ENCODE measurements at regions not wholly inside any gene's neighbourhood (a gene's known extent, or its start where the extent isn't known, plus 50 kb on each side); places are given as distances from the start of the nearest gene placed in this dataset.
"Not testable (repeated sequence)": the region's sequence is repeated elsewhere in the genome, so short reads cannot be mapped to it uniquely, and the experiment has no call there.

DNA sequence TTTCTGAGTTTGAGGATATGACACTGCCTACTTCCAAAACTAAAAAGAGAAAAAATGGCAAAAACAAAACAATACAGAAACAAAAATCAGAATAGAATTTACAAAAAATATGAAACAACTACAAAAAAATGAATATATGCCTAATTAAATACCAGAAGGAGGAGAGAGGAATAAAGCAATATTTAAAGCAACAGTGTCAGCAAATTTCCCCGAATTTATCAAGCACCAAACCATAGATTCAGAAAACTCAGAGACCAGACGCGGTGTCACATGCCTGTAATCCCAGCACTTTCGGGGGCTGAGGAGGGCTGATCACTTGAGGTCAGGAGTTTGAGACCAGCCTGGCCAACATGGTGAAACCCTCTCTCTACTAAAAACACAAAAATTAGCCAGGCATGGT, 1360.9 kb downstream of the SI start:
- H3K9me3 ChIP-seq (ENCODE audit: control insufficient read depth in 2 of 2, low read length in 2 of 2), result peaks cover 2 to 8% of the 10 kb centered on the region in 2 experiments
- H3K27me3 Mint-ChIP-seq, result no peaks in the 10 kb centered on the region
- H3K4me1 Mint-ChIP-seq, result no peaks in the 10 kb centered on the region
- no peak overlapping the region for H3K27ac Mint-ChIP-seq
- DNase-seq (no peak), ATAC-seq (ENCODE audit: low read depth in 2 of 2) (no peak)
- no peak overlapping the region for H3K4me3 Mint-ChIP-seq
- no peak overlapping the region for H3K27ac ChIP-seq (ENCODE audit: insufficient read depth, low read length, poor library complexity, severe bottlenecking)
- no peaks in the 10 kb centered on the region for H3K36me3 ChIP-seq (ENCODE audit: control insufficient read depth, insufficient read depth, low read length)
- no peaks in the 10 kb centered on the region for H3K36me3 Mint-ChIP-seq
- H3K4me1 ChIP-seq (ENCODE audit: control insufficient read depth, insufficient read depth, low read length, poor library complexity, severe bottlenecking), result no peaks in the 10 kb centered on the region
- peaks cover 0 to 26% (median 9%) of the 10 kb centered on the region in 7 donors for H3K9me3 Mint-ChIP-seq
- no peaks in the 10 kb centered on the region for H3K27me3 ChIP-seq (ENCODE audit: control insufficient read depth, insufficient read depth, low read length)
- H3K4me3 ChIP-seq (ENCODE audit: low read depth, low read length), result no peak overlapping the region

GRCh38 chr3:163708428-163708827, 1369.9 kb downstream of the SI start:
- Histone ChIP-seq H3K4me3 (ENCODE audit: low read depth, low read length) (no peak overlapping the region), H3K27ac (ENCODE audit: insufficient read depth, low read length, poor library complexity, severe bottlenecking) (no peak overlapping the region), H3K27me3 (ENCODE audit: control insufficient read depth, insufficient read depth, low read length) (no peaks in the 10 kb centered on the region), H3K36me3 (ENCODE audit: control insufficient read depth, insufficient read depth, low read length) (no peaks in the 10 kb centered on the region), H3K9me3 (ENCODE audit: control insufficient read depth in 2 of 2, low read length in 2 of 2) (peaks cover 2% of the 10 kb centered on the region in 2 experiments), H3K4me1 (ENCODE audit: control insufficient read depth, insufficient read depth, low read length, poor library complexity, severe bottlenecking) (no peaks in the 10 kb centered on the region)
- Mint-ChIP-seq H3K4me3 (no peak overlapping the region), H3K9me3 (peaks cover 4 to 13% (median 7%) of the 10 kb centered on the region in 7 donors), H3K4me1 (no peaks in the 10 kb centered on the region), H3K27ac (no peak overlapping the region), H3K36me3 (no peaks in the 10 kb centered on the region), H3K27me3 (no peaks in the 10 kb centered on the region)
- DNase-seq (no peak), ATAC-seq (ENCODE audit: low read depth in 2 of 2) (no peak)

DNA sequence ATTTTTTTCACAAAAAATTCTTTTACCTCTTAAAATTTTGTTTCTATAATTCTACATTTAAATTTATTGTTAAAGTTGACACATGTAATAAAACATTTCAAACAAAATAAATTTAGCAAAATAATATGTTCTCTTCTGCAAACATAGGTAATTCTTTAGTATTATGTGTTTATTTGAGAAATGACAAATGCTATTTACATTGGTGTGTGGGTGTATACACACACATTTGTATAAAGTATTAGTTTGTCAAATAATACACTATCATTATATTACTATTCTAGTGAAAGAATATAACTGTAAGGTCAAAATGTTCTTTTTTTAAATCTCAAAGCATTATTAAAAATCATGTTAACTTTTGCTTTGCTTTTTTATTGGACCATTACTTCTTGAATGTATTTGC, 1370.6 kb downstream of the SI start:
- Mint-ChIP-seq H3K27ac (no peak overlapping the region), H3K27me3 (no peaks in the 10 kb centered on the region), H3K4me1 (no peaks in the 10 kb centered on the region), H3K36me3 (no peaks in the 10 kb centered on the region), H3K9me3 (peaks cover 4 to 13% (median 7%) of the 10 kb centered on the region in 7 donors), H3K4me3 (no peak overlapping the region)
- no peaks in the 10 kb centered on the region for H3K4me1 ChIP-seq (ENCODE audit: control insufficient read depth, insufficient read depth, low read length, poor library complexity, severe bottlenecking)
- ATAC-seq (ENCODE audit: low read depth in 2 of 2) (no peak), DNase-seq (no peak)
- no peaks in the 10 kb centered on the region for H3K36me3 ChIP-seq (ENCODE audit: control insufficient read depth, insufficient read depth, low read length)
- H3K27ac ChIP-seq (ENCODE audit: insufficient read depth, low read length, poor library complexity, severe bottlenecking), result no peak overlapping the region
- no peak overlapping the region for H3K4me3 ChIP-seq (ENCODE audit: low read depth, low read length)
- peaks cover 0 to 2% of the 10 kb centered on the region in 2 experiments for H3K9me3 ChIP-seq (ENCODE audit: control insufficient read depth in 2 of 2, low read length in 2 of 2)
- H3K27me3 ChIP-seq (ENCODE audit: control insufficient read depth, insufficient read depth, low read length), result no peaks in the 10 kb centered on the region

- not testable (repeated sequence) for H3K4me3 ChIP-seq (ENCODE audit: low read depth, low read length); H3K36me3 Mint-ChIP-seq; H3K4me1 Mint-ChIP-seq; ATAC-seq (ENCODE audit: low read depth in 2 of 2); DNase-seq; H3K27ac ChIP-seq (ENCODE audit: insufficient read depth, low read length, poor library complexity, severe bottlenecking); H3K4me3 Mint-ChIP-seq; H3K4me1 ChIP-seq (ENCODE audit: control insufficient read depth, insufficient read depth, low read length, poor library complexity, severe bottlenecking); H3K36me3 ChIP-seq (ENCODE audit: control insufficient read depth, insufficient read depth, low read length); H3K27ac Mint-ChIP-seq; H3K9me3 ChIP-seq (ENCODE audit: control insufficient read depth in 2 of 2, low read length in 2 of 2); H3K27me3 ChIP-seq (ENCODE audit: control insufficient read depth, insufficient read depth, low read length); H3K27me3 Mint-ChIP-seq
- peaks cover 3 to 26% (median 13%) of the 10 kb centered on the region in 7 donors for H3K9me3 Mint-ChIP-seq
These were observed 1380.1 kb downstream of the SI start for GRCh38 chr3:163698221-163698620.

DNA sequence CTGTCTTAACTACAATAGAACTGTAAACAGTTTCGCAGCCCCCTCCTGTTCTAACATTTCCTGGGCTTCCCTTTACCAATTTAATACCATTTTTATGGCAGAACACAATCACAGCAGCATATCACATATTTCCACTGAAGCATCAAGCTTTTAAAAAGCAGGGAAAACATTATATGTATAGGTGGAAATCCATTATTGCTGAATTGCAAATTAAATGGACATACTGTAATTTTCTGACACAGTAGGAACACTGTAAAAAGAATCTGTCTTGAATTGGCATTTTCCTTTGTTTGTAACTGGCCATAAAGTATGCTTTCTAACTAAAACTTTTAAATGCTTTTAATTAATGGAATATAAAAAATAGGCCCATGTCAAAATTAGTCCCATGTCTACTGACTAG, 1385.8 kb downstream of the SI start:
- Histone ChIP-seq H3K4me3 (ENCODE audit: low read depth, low read length) (no peak overlapping the region), H3K36me3 (ENCODE audit: control insufficient read depth, insufficient read depth, low read length) (no peaks in the 10 kb centered on the region), H3K9me3 (ENCODE audit: control insufficient read depth in 2 of 2, low read length in 2 of 2) (peaks cover 5 to 12% of the 10 kb centered on the region in 2 experiments), H3K27ac (ENCODE audit: insufficient read depth, low read length, poor library complexity, severe bottlenecking) (no peak overlapping the region), H3K27me3 (ENCODE audit: control insufficient read depth, insufficient read depth, low read length) (no peaks in the 10 kb centered on the region), H3K4me1 (ENCODE audit: control insufficient read depth, insufficient read depth, low read length, poor library complexity, severe bottlenecking) (no peaks in the 10 kb centered on the region)
- Mint-ChIP-seq H3K27me3 (no peaks in the 10 kb centered on the region), H3K4me3 (no peak overlapping the region), H3K9me3 (peaks cover 0 to 19% (median 13%) of the 10 kb centered on the region in 7 donors), H3K4me1 (no peaks in the 10 kb centered on the region), H3K27ac (no peak overlapping the region), H3K36me3 (no peaks in the 10 kb centered on the region)
- ATAC-seq (ENCODE audit: low read depth in 2 of 2) (no peak), DNase-seq (no peak)

GRCh38 chr3:163684651-163685050, 1393.6 kb downstream of the SI start:
- Histone ChIP-seq H3K27me3 (ENCODE audit: control insufficient read depth, insufficient read depth, low read length) (no peaks in the 10 kb centered on the region), H3K9me3 (ENCODE audit: control insufficient read depth in 2 of 2, low read length in 2 of 2) (peaks cover 3 to 7% of the 10 kb centered on the region in 2 experiments), H3K36me3 (ENCODE audit: control insufficient read depth, insufficient read depth, low read length) (no peaks in the 10 kb centered on the region), H3K4me3 (ENCODE audit: low read depth, low read length) (no peak overlapping the region), H3K4me1 (ENCODE audit: control insufficient read depth, insufficient read depth, low read length, poor library complexity, severe bottlenecking) (no peaks in the 10 kb centered on the region), H3K27ac (ENCODE audit: insufficient read depth, low read length, poor library complexity, severe bottlenecking) (no peak overlapping the region)
- H3K36me3 Mint-ChIP-seq, result no peaks in the 10 kb centered on the region
- no peaks in the 10 kb centered on the region for H3K27me3 Mint-ChIP-seq
- DNase-seq, result no peak
- no peak overlapping the region for H3K4me3 Mint-ChIP-seq
- no peak for ATAC-seq (ENCODE audit: low read depth in 2 of 2)
- H3K9me3 Mint-ChIP-seq, result peaks cover 0 to 24% (median 4%) of the 10 kb centered on the region in 7 donors
- H3K27ac Mint-ChIP-seq, result no peak overlapping the region
- H3K4me1 Mint-ChIP-seq, result no peaks in the 10 kb centered on the region

- no peak overlapping the region for H3K27ac Mint-ChIP-seq
- ATAC-seq (ENCODE audit: low read depth in 2 of 2), result no peak
- Histone ChIP-seq H3K36me3 (ENCODE audit: control insufficient read depth, insufficient read depth, low read length) (no peaks in the 10 kb centered on the region), H3K27me3 (ENCODE audit: control insufficient read depth, insufficient read depth, low read length) (no peaks in the 10 kb centered on the region), H3K4me3 (ENCODE audit: low read depth, low read length) (no peak overlapping the region), H3K27ac (ENCODE audit: insufficient read depth, low read length, poor library complexity, severe bottlenecking) (no peak overlapping the region), H3K4me1 (ENCODE audit: control insufficient read depth, insufficient read depth, low read length, poor library complexity, severe bottlenecking) (no peaks in the 10 kb centered on the region), H3K9me3 (ENCODE audit: control insufficient read depth in 2 of 2, low read length in 2 of 2) (peaks cover 0 to 10% of the 10 kb centered on the region in 2 experiments)
- no peak overlapping the region for H3K4me3 Mint-ChIP-seq
- no peaks in the 10 kb centered on the region for H3K36me3 Mint-ChIP-seq
- DNase-seq, result no peak
- H3K4me1 Mint-ChIP-seq, result no peaks in the 10 kb centered on the region
- H3K9me3 Mint-ChIP-seq, result peaks cover 0 to 32% (median 7%) of the 10 kb centered on the region in 7 donors
- H3K27me3 Mint-ChIP-seq, result no peaks in the 10 kb centered on the region
These were observed 1405.3 kb downstream of the SI start for GRCh38 chr3:163672954-163673353.

GRCh38 chr3:163671201-163671600, 1407.1 kb downstream of the SI start:
- Histone ChIP-seq H3K4me1 (ENCODE audit: control insufficient read depth, insufficient read depth, low read length, poor library complexity, severe bottlenecking) (no peaks in the 10 kb centered on the region), H3K27me3 (ENCODE audit: control insufficient read depth, insufficient read depth, low read length) (no peaks in the 10 kb centered on the region), H3K9me3 (ENCODE audit: control insufficient read depth in 2 of 2, low read length in 2 of 2) (peaks cover 0 to 10% of the 10 kb centered on the region in 2 experiments), H3K4me3 (ENCODE audit: low read depth, low read length) (no peak overlapping the region), H3K36me3 (ENCODE audit: control insufficient read depth, insufficient read depth, low read length) (no peaks in the 10 kb centered on the region), H3K27ac (ENCODE audit: insufficient read depth, low read length, poor library complexity, severe bottlenecking) (no peak overlapping the region)
- DNase-seq, result no peak
- H3K4me1 Mint-ChIP-seq, result no peaks in the 10 kb centered on the region
- peak overlapping the region in 1 of 3 donors; percentile 17 for H3K27ac Mint-ChIP-seq
- no peak overlapping the region for H3K4me3 Mint-ChIP-seq
- ATAC-seq (ENCODE audit: low read depth in 2 of 2), result no peak
- H3K9me3 Mint-ChIP-seq, result peaks cover 3 to 40% (median 9%) of the 10 kb centered on the region in 7 donors
- no peaks in the 10 kb centered on the region for H3K36me3 Mint-ChIP-seq
- no peaks in the 10 kb centered on the region for H3K27me3 Mint-ChIP-seq

All from CD4-positive, CD25-positive, alpha-beta regulatory T cell (primary cell).